ENCODE measurements at regions not wholly inside any gene's neighbourhood (a gene's known extent, or its start where the extent isn't known, plus 50 kb on each side); places are given as distances from the start of the nearest gene placed in this dataset.
"Not testable (repeated sequence)": the region's sequence is repeated elsewhere in the genome, so short reads cannot be mapped to it uniquely, and the experiment has no call there.

- not testable (repeated sequence) for DNase-seq (ENCODE audit: low read depth, low spot score)
Observed at GRCh38 chr1:161454865-161455707, 50.2 kb upstream of the FCGR2A start.

- not testable (repeated sequence) for DNase-seq (ENCODE audit: low read depth, low spot score)
Observed at GRCh38 chr1:161453950-161454864, 51.0 kb upstream of the FCGR2A start.

- not testable (repeated sequence) for DNase-seq (ENCODE audit: low read depth, low spot score)
Observed at GRCh38 chr1:161451698-161452348, 53.4 kb upstream of the FCGR2A start.

GRCh38 chr1:161447760-161448332, 57.4 kb upstream of the FCGR2A start:
- DNase-seq (ENCODE audit: low read depth, low spot score) = not testable (repeated sequence)

GRCh38 chr1:161447040-161447759, 58.1 kb upstream of the FCGR2A start:
- not testable (repeated sequence) for DNase-seq (ENCODE audit: low read depth, low spot score)

- DNase-seq (ENCODE audit: low read depth, low spot score) = not testable (repeated sequence)
Observed at GRCh38 chr1:161444725-161445124, 60.5 kb upstream of the FCGR2A start.

- DNase-seq (ENCODE audit: low read depth, low spot score) = not testable (repeated sequence)
Observed at GRCh38 chr1:161444255-161444654, 61.0 kb upstream of the FCGR2A start.

GRCh38 chr1:161440312-161440894, 64.9 kb upstream of the FCGR2A start:
- DNase-seq (ENCODE audit: low read depth, low spot score) = peak; percentile 86

GRCh38 chr1:161439280-161440232, 65.7 kb upstream of the FCGR2A start:
- DNase-seq (ENCODE audit: low read depth, low spot score) = peak; percentile 36

- DNase-seq (ENCODE audit: low read depth, low spot score) = not testable (repeated sequence)
Observed at GRCh38 chr1:161433191-161433590, 65.5 kb upstream of the CFAP126 start.

GRCh38 chr1:161432091-161432490, 64.4 kb upstream of the CFAP126 start:
- no peak for DNase-seq (ENCODE audit: low read depth, low spot score)

- DNase-seq (ENCODE audit: low read depth, low spot score) = peak; percentile 72
Observed at GRCh38 chr1:161427733-161428516, 60.2 kb upstream of the CFAP126 start.

GRCh38 chr1:161422914-161423313, 55.2 kb upstream of the CFAP126 start:
- DNase-seq (ENCODE audit: low read depth, low spot score) = not testable (repeated sequence)

- DNase-seq (ENCODE audit: low read depth, low spot score) = no peak
Observed at GRCh38 chr1:161421456-161421855, 53.8 kb upstream of the CFAP126 start.

GRCh38 chr1:161420763-161421455, 53.2 kb upstream of the CFAP126 start:
- DNase-seq (ENCODE audit: low read depth, low spot score) = peak; percentile 76

- DNase-seq (ENCODE audit: low read depth, low spot score) = not testable (repeated sequence)
Observed at GRCh38 chr1:161417536-161417935, 49.9 kb upstream of the CFAP126 start.

Measured in ELF-1 (cell line).